Keratinocyte (primary cell): ENCODE measurements at regions not wholly inside any gene's neighbourhood (a gene's known extent, or its start where the extent isn't known, plus 50 kb on each side); places are given as distances from the start of the nearest gene placed in this dataset.
"Not testable (repeated sequence)": the region's sequence is repeated elsewhere in the genome, so short reads cannot be mapped to it uniquely, and the experiment has no call there.

ENCODE experiments used
- DNase-seq: peaks from one replicate; pipeline ENCODE4 v3.0.0-alpha.2; 2011; ENCODE audit warnings: low read depth, missing footprints, low spot score
- FAIRE-seq: peaks from 2 replicates; lab custom pipeline; 2011; peaks lifted over from hg19 to GRCh38; lab: Jason Lieb, UNC
- H2AFZ ChIP-seq: 2 replicates; pipeline ENCODE4 v1.6.0; 2012; ENCODE audit warnings: low read length, control low read depth, inconsistent platforms; ENCODE audit not compliant: control insufficient read depth
- H3K27ac ChIP-seq: 2 replicates; pipeline ENCODE4 v1.5.1; 2011; ENCODE audit warnings: low read length; ENCODE audit not compliant: control insufficient read depth, insufficient read depth
- H3K27me3 ChIP-seq: 3 replicates; pipeline ENCODE4 v1.6.0; 2011; ENCODE audit warnings: low read length; ENCODE audit not compliant: control insufficient read depth, insufficient read depth; ENCODE audit errors: extremely low read depth
- H3K36me3 ChIP-seq, 2 experiments: 2 replicates in 1 of 2; 3 replicates in 1 of 2; pipeline ENCODE4 v1.5.1; 2011; ENCODE audit warnings: low read length in 2 of 2, mild to moderate bottlenecking in 1 of 2; ENCODE audit not compliant: control insufficient read depth in 2 of 2, insufficient read depth in 2 of 2; ENCODE audit errors: extremely low read depth in 1 of 2
- H3K4me1 ChIP-seq: 3 replicates; pipeline ENCODE4 v1.5.1; 2011; ENCODE audit warnings: low read length; ENCODE audit not compliant: control insufficient read depth, insufficient read depth; ENCODE audit errors: extremely low read depth
- H3K4me2 ChIP-seq: 3 replicates; pipeline ENCODE4 v1.6.0; 2011; ENCODE audit warnings: low read depth, low read length; ENCODE audit not compliant: control insufficient read depth, insufficient read depth; ENCODE audit errors: extremely low read depth
- H3K4me3 ChIP-seq, 3 experiments: fragments of 200-600 bp in 1 of 3; sonication (generic) in 1 of 3; 2 replicates in 2 of 3; 3 replicates in 1 of 3; pipeline ENCODE4 v1.5.1; 2011 to 2016; ENCODE audit warnings: low read length in 3 of 3, mild to moderate bottlenecking in 3 of 3, control low read depth in 2 of 3, inconsistent platforms in 1 of 3, low read depth in 1 of 3, mixed read lengths in 1 of 3, mixed run types in 1 of 3, moderate library complexity in 1 of 3; ENCODE audit not compliant: control insufficient read depth in 2 of 3, insufficient read depth in 2 of 3; ENCODE audit errors: extremely low read depth in 1 of 3
- H3K79me2 ChIP-seq: 2 replicates; pipeline ENCODE4 v1.6.0; 2012; ENCODE audit warnings: low read length; ENCODE audit not compliant: control insufficient read depth, insufficient read depth
- H3K9ac ChIP-seq: 3 replicates; pipeline ENCODE4 v1.6.0; 2011; ENCODE audit warnings: low read length; ENCODE audit not compliant: control insufficient read depth, insufficient read depth; ENCODE audit errors: extremely low read depth
- H3K9me1 ChIP-seq: 3 replicates; pipeline ENCODE4 v1.6.0; 2011; ENCODE audit warnings: low read length; ENCODE audit not compliant: control insufficient read depth, insufficient read depth; ENCODE audit errors: extremely low read depth
- H3K9me3 ChIP-seq: 2 replicates; pipeline ENCODE4 v1.5.1; 2012; ENCODE audit warnings: low read depth, low read length; ENCODE audit not compliant: control insufficient read depth
- H4K20me1 ChIP-seq: 3 replicates; pipeline ENCODE4 v1.6.0; 2011; ENCODE audit warnings: low read length; ENCODE audit not compliant: control insufficient read depth, insufficient read depth; ENCODE audit errors: extremely low read depth
- CTCF ChIP-seq, 3 experiments: IDR thresholded peaks in 1 of 3; conservative IDR thresholded peaks in 1 of 3; optimal IDR thresholded peaks in 1 of 3; 2 replicates in 2 of 3; 3 replicates in 1 of 3; pipeline versions ENCODE3 to v1.5.1; 2011; ENCODE audit warnings: low read length in 3 of 3, mild to moderate bottlenecking in 3 of 3, moderate library complexity in 2 of 3, control low read depth in 1 of 3, inconsistent platforms in 1 of 3; ENCODE audit not compliant: insufficient read depth in 2 of 3; ENCODE audit errors: extremely low read depth in 1 of 3
- EZH2 ChIP-seq: IDR thresholded peaks from one replicate; pipeline ENCODE4 v1.6.1; 2012; ENCODE audit warnings: inconsistent platforms, mild to moderate bottlenecking, low read length, moderate library complexity
- dilution Hi-C: fragments of 300-500 bp; cut with MboI; formaldehyde crosslinking; loops from one replicate; pipeline ENCODE4 v1.7.0; 2020; ENCODE audit warnings: low sequenced_read_pairs; ENCODE audit not compliant: extremely low pct_ligation_motif_present

DNA sequence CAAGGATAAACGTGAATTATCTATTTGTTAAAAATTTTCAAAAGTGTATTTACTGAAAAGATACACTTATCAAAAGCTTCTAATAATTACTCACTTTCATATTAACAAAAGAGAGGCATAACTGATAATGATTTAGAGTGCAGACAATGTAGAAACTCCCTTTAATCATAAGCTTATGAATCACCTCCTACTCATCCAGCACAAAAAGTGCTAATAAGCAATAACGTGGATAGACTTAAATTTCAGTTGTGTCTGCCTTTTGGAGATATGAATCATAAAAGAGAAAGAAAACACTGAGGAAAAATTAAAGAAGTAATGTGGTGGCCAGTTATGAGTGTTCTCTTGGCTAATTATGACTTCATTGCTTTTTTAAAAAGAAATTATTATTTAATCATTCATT lies 827.6 kb upstream of the B3GALT2 start:
- H4K20me1 ChIP-seq, result no peaks in the 10 kb centered on the region
- no peaks in the 10 kb centered on the region for H3K27me3 ChIP-seq
- H3K27ac ChIP-seq, result peak overlapping the region; percentile 92
- no peaks in the 10 kb centered on the region for H3K9me3 ChIP-seq
- DNase-seq, result peak; percentile 52
- no peak overlapping the region for H2AFZ ChIP-seq
- dilution Hi-C loops, result no loop called here
- TF ChIP-seq EZH2 (no peak), CTCF (optimal IDR thresholded peaks at IDR 0.05 in 1 of 3, IDR thresholded peaks at IDR 0.05 in 1 of 3, conservative IDR thresholded peaks at IDR 0.05 in 1 of 3; ENCODE audit: extremely low read depth in 1 of 3, insufficient read depth in 2 of 3, low read length in 3 of 3) (no peak)
- H3K9ac ChIP-seq, result peak overlapping the region; percentile 15
- FAIRE-seq, result no peak
- peak overlapping the region; percentile 66 for H3K4me2 ChIP-seq
- H3K4me1 ChIP-seq, result peaks cover 11% of the 10 kb centered on the region
- no peaks in the 10 kb centered on the region for H3K36me3 ChIP-seq
- H3K4me3 ChIP-seq, result no peak overlapping the region
- H3K79me2 ChIP-seq, result no peaks in the 10 kb centered on the region
- H3K9me1 ChIP-seq, result no peaks in the 10 kb centered on the region

DNA sequence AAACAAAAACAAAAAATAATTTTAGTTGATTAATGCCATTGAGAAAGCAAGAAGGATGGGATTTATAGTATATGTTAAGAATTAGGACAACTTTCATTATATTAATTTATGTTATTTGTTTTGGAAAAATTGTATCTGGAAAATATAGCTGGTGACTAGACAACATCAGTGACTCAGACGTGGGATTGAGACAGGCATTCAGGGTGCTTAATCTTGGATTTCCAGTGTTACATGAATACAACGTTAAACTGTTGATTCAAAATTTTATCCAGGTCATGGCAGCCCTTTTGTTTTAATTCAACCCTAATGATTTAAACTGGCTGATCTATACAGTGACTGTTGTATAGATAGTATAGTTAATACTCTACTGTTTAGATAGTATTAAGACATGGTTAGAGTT lies 827.1 kb upstream of the B3GALT2 start:
- no peaks in the 10 kb centered on the region for H4K20me1 ChIP-seq
- no peak for FAIRE-seq

GRCh38 chr1:194004146-194004545 lies 817.7 kb upstream of the B3GALT2 start:
- Histone ChIP-seq H3K79me2 (no peaks in the 10 kb centered on the region), H3K27ac (no peak overlapping the region), H3K9me3 (no peaks in the 10 kb centered on the region), H4K20me1 (no peaks in the 10 kb centered on the region), H3K27me3 (no peaks in the 10 kb centered on the region), H3K4me3 (no peak overlapping the region), H3K9me1 (no peaks in the 10 kb centered on the region), H2AFZ (no peak overlapping the region), H3K4me1 (no peaks in the 10 kb centered on the region), H3K36me3 (no peaks in the 10 kb centered on the region), H3K4me2 (no peak overlapping the region), H3K9ac (no peak overlapping the region)
- no peak for TF ChIP-seq CTCF (optimal IDR thresholded peaks at IDR 0.05 in 1 of 3, IDR thresholded peaks at IDR 0.05 in 1 of 3, conservative IDR thresholded peaks at IDR 0.05 in 1 of 3; ENCODE audit: extremely low read depth in 1 of 3, insufficient read depth in 2 of 3, low read length in 3 of 3)
- TF ChIP-seq EZH2, result no peak
- dilution Hi-C loops, result no loop called here
- DNase-seq (no peak), FAIRE-seq (no peak)

More for the DNA sequence above, 827.1 kb upstream of the B3GALT2 start:
- Histone ChIP-seq H3K4me3 (no peak overlapping the region), H3K9ac (peak overlapping the region; percentile 15), H3K9me3 (no peaks in the 10 kb centered on the region), H3K4me1 (peaks cover 11% of the 10 kb centered on the region), H3K79me2 (no peaks in the 10 kb centered on the region), H3K9me1 (no peaks in the 10 kb centered on the region), H3K27me3 (no peaks in the 10 kb centered on the region), H3K27ac (peak overlapping the region; percentile 92), H3K4me2 (peak overlapping the region; percentile 66), H2AFZ (peak overlapping the region; percentile 10), H3K36me3 (no peaks in the 10 kb centered on the region)
- no peak for DNase-seq
- no peak for TF ChIP-seq EZH2
- dilution Hi-C loops, result no loop called here

DNA sequence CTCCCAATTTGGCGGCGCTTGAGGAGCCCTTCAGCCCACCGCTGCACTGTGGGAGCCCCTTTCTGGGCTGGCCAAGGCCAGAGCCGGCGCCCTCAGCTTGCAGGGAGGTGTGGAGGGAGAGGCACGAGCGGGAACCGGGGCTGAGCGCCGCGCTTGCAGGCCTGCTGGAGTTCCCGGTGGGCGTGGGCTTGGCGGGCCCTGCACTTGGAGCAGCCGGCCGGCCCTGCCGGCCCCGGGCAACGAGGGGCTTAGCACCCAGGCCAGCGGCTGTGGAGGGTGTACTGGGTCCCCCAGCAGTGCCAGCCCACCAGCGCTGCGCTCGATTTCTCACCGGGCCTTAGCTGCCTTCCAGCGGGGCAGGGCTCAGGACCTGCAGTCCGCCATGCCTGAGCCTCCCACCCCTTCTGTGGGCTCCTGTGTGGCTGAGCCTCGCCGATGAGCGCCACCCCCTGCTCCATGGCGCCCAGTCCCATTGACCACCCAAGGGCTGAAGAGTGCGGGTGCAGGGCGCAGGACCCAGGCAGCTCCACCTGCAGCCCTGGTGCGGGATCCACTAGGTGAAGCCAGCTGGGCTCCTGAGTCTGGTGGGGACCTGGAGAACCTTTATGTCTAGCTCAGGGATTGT lies 815.4 kb upstream of the B3GALT2 start:
- H3K27ac ChIP-seq, FAIRE-seq, H3K9me1 ChIP-seq, H3K79me2 ChIP-seq, DNase-seq, H3K36me3 ChIP-seq, H4K20me1 ChIP-seq, H3K4me1 ChIP-seq, H3K27me3 ChIP-seq, H3K9me3 ChIP-seq, dilution Hi-C loops, H3K4me2 ChIP-seq, H3K9ac ChIP-seq, H3K4me3 ChIP-seq, H2AFZ ChIP-seq: not testable (repeated sequence)
